Liver (tissue), 8 donors: ENCODE measurements at regions not wholly inside any gene's neighbourhood (a gene's known extent, or its start where the extent isn't known, plus 50 kb on each side); places are given as distances from the start of the nearest gene placed in this dataset.

ENCODE experiments used
- DNase-seq: peaks from one replicate; pipeline ENCODE4 v3.0.0-alpha.2; 2017; ENCODE audit warnings: low spot score
- H3K27ac ChIP-seq, 2 donors: one replicate each; pipeline ENCODE4 v1.7.0; 2013; ENCODE audit warnings: inconsistent platforms in 2 of 2, low read length in 2 of 2, control low read depth in 1 of 2, low read depth in 1 of 2, mild to moderate bottlenecking in 1 of 2
- H3K27me3 ChIP-seq, 4 donors: one replicate each; pipeline versions ENCODE4 v1.6.1 to v1.7.0; 2013; ENCODE audit warnings: low read length in 3 of 4, inconsistent platforms in 1 of 4, mild to moderate bottlenecking in 1 of 4, moderate library complexity in 1 of 4; ENCODE audit not compliant: control insufficient read depth in 4 of 4, insufficient read depth in 4 of 4
- H3K36me3 ChIP-seq, 4 donors: one replicate each; pipeline versions ENCODE4 v1.6.1 to v1.7.0; 2013; ENCODE audit warnings: low read length in 3 of 4, mild to moderate bottlenecking in 3 of 4, low read depth in 1 of 4, moderate library complexity in 1 of 4; ENCODE audit not compliant: control insufficient read depth in 4 of 4, insufficient read depth in 3 of 4
- H3K4me1 ChIP-seq, 4 donors: one replicate each; pipeline versions ENCODE4 v1.6.1 to v1.7.0; 2013; ENCODE audit warnings: low read length in 3 of 4, mild to moderate bottlenecking in 3 of 4, moderate library complexity in 1 of 4; ENCODE audit not compliant: control insufficient read depth in 4 of 4, insufficient read depth in 4 of 4
- H3K4me3 ChIP-seq, 3 donors: one replicate each; pipeline versions ENCODE4 v1.6.1 to v1.7.0; 2013; ENCODE audit warnings: low read length in 3 of 3, control low read depth in 1 of 3, low read depth in 1 of 3, mild to moderate bottlenecking in 1 of 3
- H3K9ac ChIP-seq, 2 donors: one replicate each; pipeline ENCODE4 v1.7.0; 2013; ENCODE audit warnings: low read length in 2 of 2, mild to moderate bottlenecking in 2 of 2, moderate library complexity in 2 of 2, control low read depth in 1 of 2, low read depth in 1 of 2
- H3K9me3 ChIP-seq, 4 donors: one replicate each; pipeline versions ENCODE4 v1.6.1 to v1.7.0; 2013; ENCODE audit warnings: low read length in 3 of 4; ENCODE audit not compliant: control insufficient read depth in 4 of 4
- ATF3 ChIP-seq: IDR thresholded peaks from 2 replicates; pipeline ENCODE4 v1.6.1; 2016; ENCODE audit warnings: antibody characterized with exemption
- CTCF ChIP-seq: fragments of 150-350 bp; IDR thresholded peaks from 2 replicates; pipeline ENCODE4 v1.5.1; 2017; ENCODE audit warnings: improper control_type of control experiment, low read depth, low read length; ENCODE audit not compliant: missing input control
- EGR1 ChIP-seq, 2 donors: IDR thresholded peaks; 2 replicates each; pipeline ENCODE4 v1.6.1; 2016 to 2018; ENCODE audit warnings: antibody characterized with exemption in 2 of 2, low read depth in 2 of 2
- FOXA1 ChIP-seq: IDR thresholded peaks from 2 replicates; pipeline ENCODE4 v1.6.1; 2016; ENCODE audit warnings: antibody characterized with exemption
- FOXA2 ChIP-seq: IDR thresholded peaks from 2 replicates; pipeline ENCODE4 v1.6.1; 2016; ENCODE audit warnings: antibody characterized with exemption
- GABPA ChIP-seq, 2 donors: IDR thresholded peaks in 1 of 2; conservative IDR thresholded peaks in 1 of 2; 2 replicates each; pipeline ENCODE4 v1.6.1; 2016; ENCODE audit warnings: antibody characterized with exemption in 2 of 2, mild to moderate bottlenecking in 1 of 2, moderate library complexity in 1 of 2
- HNF4A ChIP-seq, 2 donors: conservative IDR thresholded peaks; 2 replicates each; pipeline ENCODE4 v1.6.1; 2016; ENCODE audit warnings: antibody characterized with exemption in 2 of 2, mild to moderate bottlenecking in 2 of 2
- HNF4G ChIP-seq: IDR thresholded peaks from 2 replicates; pipeline ENCODE4 v1.6.1; 2016; ENCODE audit warnings: antibody characterized with exemption
- JUND ChIP-seq, 2 donors: IDR thresholded peaks; 2 replicates each; pipeline ENCODE4 v1.6.1; 2016; ENCODE audit warnings: antibody characterized with exemption in 2 of 2
- MAX ChIP-seq: IDR thresholded peaks from 2 replicates; pipeline ENCODE4 v1.6.1; 2016; ENCODE audit warnings: antibody characterized with exemption
- NR2F2 ChIP-seq: IDR thresholded peaks from 2 replicates; pipeline ENCODE4 v1.6.1; 2016; ENCODE audit warnings: antibody characterized with exemption
- RAD21 ChIP-seq, 2 donors: IDR thresholded peaks; 2 replicates each; pipeline ENCODE4 v1.6.1; 2016; ENCODE audit warnings: antibody characterized with exemption in 2 of 2, mild to moderate bottlenecking in 2 of 2
- REST ChIP-seq: IDR thresholded peaks from 2 replicates; pipeline ENCODE4 v1.6.1; 2016; ENCODE audit warnings: antibody characterized with exemption, mild to moderate bottlenecking
- RXRA ChIP-seq, 2 donors: IDR thresholded peaks; 2 replicates each; pipeline ENCODE4 v1.6.1; 2017 to 2018; ENCODE audit warnings: antibody characterized with exemption in 2 of 2, mild to moderate bottlenecking in 1 of 2
- SP1 ChIP-seq: IDR thresholded peaks from 2 replicates; pipeline ENCODE4 v1.6.1; 2018; ENCODE audit warnings: antibody characterized with exemption, mild to moderate bottlenecking
- TAF1 ChIP-seq: conservative IDR thresholded peaks from 2 replicates; pipeline ENCODE4 v1.6.1; 2016; ENCODE audit warnings: antibody characterized with exemption, mild to moderate bottlenecking
- YY1 ChIP-seq: IDR thresholded peaks from 2 replicates; pipeline ENCODE4 v1.6.1; 2016; ENCODE audit warnings: antibody characterized with exemption, mild to moderate bottlenecking
- ZBTB33 ChIP-seq: IDR thresholded peaks from 2 replicates; pipeline ENCODE4 v1.6.1; 2016; ENCODE audit warnings: antibody characterized with exemption
- WGBS: extraction: QIAGEN DNeasy Blood & Tissue Kit; methylation state at CpG from one replicate; pipeline ENCODE4 v1.1.7; 2013; 5-methylcytosine and 5-hydroxymethylcytosine counted together
- donor health status: healthy.
- donor health status: healthy.
- donor health status: healthy.
- donor health status: healthy.
- donor health status: healthy.

- Histone ChIP-seq H3K9me3 (peaks cover 0 to 7% (median 0%) of the 10 kb centered on the region in 4 donors), H3K4me3 (no peak overlapping the region), H3K9ac (no peak overlapping the region), H3K36me3 (no peaks in the 10 kb centered on the region), H3K27ac (no peak overlapping the region), H3K27me3 (no peaks in the 10 kb centered on the region), H3K4me1 (peaks cover 0 to 6% (median 0%) of the 10 kb centered on the region in 4 donors)
- no peak for TF ChIP-seq ZBTB33
- no peak for TF ChIP-seq FOXA2
- no peak for TF ChIP-seq RXRA (IDR thresholded peaks at IDR 0.05)
- no peak for TF ChIP-seq FOXA1
- no peak for TF ChIP-seq SP1
- TF ChIP-seq HNF4G, result no peak
- TF ChIP-seq TAF1, result no peak
- no peak for TF ChIP-seq HNF4A (conservative IDR thresholded peaks at IDR 0.05)
- no peak for TF ChIP-seq NR2F2
- TF ChIP-seq ATF3, result no peak
- no peak for TF ChIP-seq GABPA (IDR thresholded peaks at IDR 0.05 in 1 of 2, conservative IDR thresholded peaks at IDR 0.05 in 1 of 2)
- no peak for TF ChIP-seq REST
- TF ChIP-seq JUND (IDR thresholded peaks at IDR 0.05), result no peak
- TF ChIP-seq MAX, result no peak
- no peak for TF ChIP-seq EGR1 (IDR thresholded peaks at IDR 0.05; ENCODE audit: low read depth in 2 of 2)
- no peak for TF ChIP-seq YY1
- TF ChIP-seq CTCF, result no peak
- TF ChIP-seq RAD21 (IDR thresholded peaks at IDR 0.05), result no peak
- DNase-seq, result no peak
- 83% methylated on average over 3 of the region's 3 CpGs for WGBS
Observed at GRCh38 chr6:45718871-45719270, 296.8 kb downstream of the CLIC5 start.
